HCT116 (cell line): ENCODE measurements at regions not wholly inside any gene's neighbourhood (a gene's known extent, or its start where the extent isn't known, plus 50 kb on each side); places are given as distances from the start of the nearest gene placed in this dataset.

ENCODE experiments used
- CBX3 ChIP-seq: IDR thresholded peaks from 2 replicates; pipeline ENCODE4 v1.6.1; 2012; ENCODE audit warnings: low read depth
- CEBPB ChIP-seq: IDR thresholded peaks from 2 replicates; pipeline ENCODE4 v1.6.1; 2012; ENCODE audit warnings: low read depth
- EZH2 ChIP-seq: fragments of 200-600 bp; sonication (generic); IDR thresholded peaks from 2 replicates; pipeline ENCODE4 v1.6.1; 2017; ENCODE audit warnings: antibody characterized with exemption, mixed run types
- EZH2phosphoT487 ChIP-seq: fragments of 200-600 bp; IDR thresholded peaks from 2 replicates; pipeline ENCODE4 v1.6.1; 2018; ENCODE audit warnings: antibody characterized with exemption, borderline replicate concordance
- JUND ChIP-seq: IDR thresholded peaks from 2 replicates; pipeline ENCODE4 v1.6.1; 2012
- MAX ChIP-seq: IDR thresholded peaks from 2 replicates; pipeline ENCODE4 v1.6.1; 2012
- POLR2A ChIP-seq: IDR thresholded peaks from 2 replicates; pipeline ENCODE4 v1.7.0; 2011; ENCODE audit warnings: borderline replicate concordance; ENCODE audit not compliant: insufficient read depth, insufficient read length; ENCODE audit errors: extremely low read depth
- POLR2AphosphoS5 ChIP-seq: IDR thresholded peaks from 2 replicates; pipeline ENCODE4 v1.6.1; 2011; ENCODE audit warnings: mild to moderate bottlenecking, low read depth, low read length, moderate library complexity
- SP1 ChIP-seq: IDR thresholded peaks from 2 replicates; pipeline ENCODE4 v1.6.1; 2012; ENCODE audit warnings: low read depth
- SRF ChIP-seq: IDR thresholded peaks from 2 replicates; pipeline ENCODE4 v1.6.1; 2012; ENCODE audit warnings: low read depth
- YY1 ChIP-seq: IDR thresholded peaks from 2 replicates; pipeline ENCODE4 v1.6.1; 2011; ENCODE audit warnings: low read length, low read depth, moderate library complexity, mild to moderate bottlenecking; ENCODE audit not compliant: insufficient replicate concordance; ENCODE audit errors: extremely low read depth
- TF ChIP-seq, protein P1 (sequence below), 3 experiments: fragments of 200-600 bp in 1 of 3; sonication (generic) in 1 of 3; IDR thresholded peaks in 2 of 3; conservative IDR thresholded peaks in 1 of 3; 2 replicates each; pipeline ENCODE4 v1.5.1; 2012 to 2017; ENCODE audit warnings: low read depth in 2 of 3, low read length in 2 of 3, antibody characterized with exemption in 1 of 3, borderline replicate concordance in 1 of 3, control low read depth in 1 of 3, mild to moderate bottlenecking in 1 of 3, mixed read lengths in 1 of 3, mixed run types in 1 of 3, moderate library complexity in 1 of 3; ENCODE audit not compliant: insufficient read depth in 1 of 3

GRCh38 chr6:145457556-145457955 lies 277.8 kb downstream of the EPM2A start:
- TF ChIP-seq POLR2A (no peak), EZH2 (no peak), SRF (no peak), JUND (no peak), POLR2AphosphoS5 (no peak), EZH2phosphoT487 (no peak), SP1 (no peak), YY1 (no peak), CBX3 (no peak), CEBPB (no peak), MAX (no peak)
- TF ChIP-seq, protein P1, sequence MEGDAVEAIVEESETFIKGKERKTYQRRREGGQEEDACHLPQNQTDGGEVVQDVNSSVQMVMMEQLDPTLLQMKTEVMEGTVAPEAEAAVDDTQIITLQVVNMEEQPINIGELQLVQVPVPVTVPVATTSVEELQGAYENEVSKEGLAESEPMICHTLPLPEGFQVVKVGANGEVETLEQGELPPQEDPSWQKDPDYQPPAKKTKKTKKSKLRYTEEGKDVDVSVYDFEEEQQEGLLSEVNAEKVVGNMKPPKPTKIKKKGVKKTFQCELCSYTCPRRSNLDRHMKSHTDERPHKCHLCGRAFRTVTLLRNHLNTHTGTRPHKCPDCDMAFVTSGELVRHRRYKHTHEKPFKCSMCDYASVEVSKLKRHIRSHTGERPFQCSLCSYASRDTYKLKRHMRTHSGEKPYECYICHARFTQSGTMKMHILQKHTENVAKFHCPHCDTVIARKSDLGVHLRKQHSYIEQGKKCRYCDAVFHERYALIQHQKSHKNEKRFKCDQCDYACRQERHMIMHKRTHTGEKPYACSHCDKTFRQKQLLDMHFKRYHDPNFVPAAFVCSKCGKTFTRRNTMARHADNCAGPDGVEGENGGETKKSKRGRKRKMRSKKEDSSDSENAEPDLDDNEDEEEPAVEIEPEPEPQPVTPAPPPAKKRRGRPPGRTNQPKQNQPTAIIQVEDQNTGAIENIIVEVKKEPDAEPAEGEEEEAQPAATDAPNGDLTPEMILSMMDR (IDR thresholded peaks at IDR 0.05 in 2 of 3, conservative IDR thresholded peaks at IDR 0.05 in 1 of 3; ENCODE audit: borderline replicate concordance in 1 of 3, insufficient read depth in 1 of 3, low read depth in 2 of 3, low read length in 2 of 3), result no peak
